ENCODE measurements at regions not wholly inside any gene's neighbourhood (a gene's known extent, or its start where the extent isn't known, plus 50 kb on each side); places are given as distances from the start of the nearest gene placed in this dataset.

- TF ChIP-seq, protein P1, sequence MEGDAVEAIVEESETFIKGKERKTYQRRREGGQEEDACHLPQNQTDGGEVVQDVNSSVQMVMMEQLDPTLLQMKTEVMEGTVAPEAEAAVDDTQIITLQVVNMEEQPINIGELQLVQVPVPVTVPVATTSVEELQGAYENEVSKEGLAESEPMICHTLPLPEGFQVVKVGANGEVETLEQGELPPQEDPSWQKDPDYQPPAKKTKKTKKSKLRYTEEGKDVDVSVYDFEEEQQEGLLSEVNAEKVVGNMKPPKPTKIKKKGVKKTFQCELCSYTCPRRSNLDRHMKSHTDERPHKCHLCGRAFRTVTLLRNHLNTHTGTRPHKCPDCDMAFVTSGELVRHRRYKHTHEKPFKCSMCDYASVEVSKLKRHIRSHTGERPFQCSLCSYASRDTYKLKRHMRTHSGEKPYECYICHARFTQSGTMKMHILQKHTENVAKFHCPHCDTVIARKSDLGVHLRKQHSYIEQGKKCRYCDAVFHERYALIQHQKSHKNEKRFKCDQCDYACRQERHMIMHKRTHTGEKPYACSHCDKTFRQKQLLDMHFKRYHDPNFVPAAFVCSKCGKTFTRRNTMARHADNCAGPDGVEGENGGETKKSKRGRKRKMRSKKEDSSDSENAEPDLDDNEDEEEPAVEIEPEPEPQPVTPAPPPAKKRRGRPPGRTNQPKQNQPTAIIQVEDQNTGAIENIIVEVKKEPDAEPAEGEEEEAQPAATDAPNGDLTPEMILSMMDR (IDR thresholded peaks at IDR 0.05) = no peak
- TF ChIP-seq EZH2 (IDR thresholded peaks at IDR 0.05) = no peak
These were observed 279.6 kb upstream of the FTMT start for GRCh38 chr5:121572061-121572460.

Measured in neural progenitor cell (in vitro differentiated cells).